ENCODE measurements at regions not wholly inside any gene's neighbourhood (a gene's known extent, or its start where the extent isn't known, plus 50 kb on each side); places are given as distances from the start of the nearest gene placed in this dataset.
A peak's percentile ranks its signal among the peaks of the same experiment; 100 is the strongest.

DNA sequence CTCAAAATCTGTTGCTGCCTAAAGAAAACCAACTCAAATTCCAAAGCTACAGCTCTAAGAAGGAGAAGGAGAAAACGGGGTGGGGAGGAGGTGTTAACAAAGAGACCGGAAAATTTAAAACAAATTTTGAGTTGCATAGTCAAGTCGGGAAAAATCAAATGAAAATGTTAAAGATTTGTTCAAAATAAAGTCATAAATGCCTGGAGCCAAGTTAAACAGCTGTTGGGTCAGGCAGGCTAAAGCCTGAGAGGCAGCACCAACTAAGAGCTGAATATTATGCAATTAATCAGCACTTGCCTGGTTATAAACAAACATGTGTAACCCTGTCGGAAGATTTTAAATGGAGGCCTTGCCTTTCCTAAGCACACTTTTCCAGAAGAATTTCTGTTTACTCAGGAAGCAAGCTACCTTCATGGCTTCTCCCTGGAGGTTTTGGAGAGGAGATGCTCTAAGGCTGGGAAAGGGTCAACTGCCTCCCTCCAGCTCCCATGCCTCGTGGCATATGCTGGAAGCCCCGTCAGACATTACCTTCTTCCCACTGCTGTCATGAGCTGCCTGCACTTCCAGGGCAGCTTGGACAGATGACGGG, 270.5 kb downstream of the DMRT2 start:
- DNase-seq, result no peak
- H3K27me3 Mint-ChIP-seq, result no peaks in the 10 kb centered on the region
- H3K4me3 Mint-ChIP-seq, result no peak overlapping the region
- no peaks in the 10 kb centered on the region for H3K36me3 Mint-ChIP-seq
- ChIA-PET POLR2A (no interaction called here), CTCF (no interaction called here)
- H3K4me1 Mint-ChIP-seq (ENCODE audit: low read depth), result no peaks in the 10 kb centered on the region
- H3K27ac Mint-ChIP-seq, result no peak overlapping the region
- H3K9me3 Mint-ChIP-seq, result peaks cover 8% of the 10 kb centered on the region
- intact Hi-C loops (cut with micrococcal nuclease), result no loop called here

DNA sequence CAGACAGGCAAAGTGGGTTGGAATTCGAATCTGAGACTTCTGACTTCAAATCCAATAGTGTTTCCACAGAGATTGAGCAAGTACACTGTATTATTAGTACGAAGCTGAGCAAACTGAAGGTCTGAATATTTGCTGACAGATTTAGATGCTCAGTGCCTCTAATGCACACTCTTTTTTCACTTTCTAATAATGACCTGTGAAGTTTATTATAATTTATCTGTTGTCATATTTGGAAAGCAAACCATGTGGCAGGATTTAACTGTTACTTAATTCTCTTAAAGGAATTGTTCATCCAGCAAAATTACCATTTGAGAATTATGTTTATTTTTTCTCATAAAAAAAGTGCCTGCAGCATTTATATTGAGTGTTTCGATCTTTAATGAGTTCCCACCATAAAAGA, 277.3 kb downstream of the DMRT2 start:
- no peak for DNase-seq
- no peak overlapping the region for H3K27ac Mint-ChIP-seq
- no peaks in the 10 kb centered on the region for H3K36me3 Mint-ChIP-seq
- H3K9me3 Mint-ChIP-seq, result no peaks in the 10 kb centered on the region
- ChIA-PET CTCF (no interaction called here), POLR2A (no interaction called here)
- no peaks in the 10 kb centered on the region for H3K4me1 Mint-ChIP-seq (ENCODE audit: low read depth)
- intact Hi-C loops (cut with micrococcal nuclease), result no loop called here
- H3K4me3 Mint-ChIP-seq, result no peak overlapping the region
- H3K27me3 Mint-ChIP-seq, result no peaks in the 10 kb centered on the region

DNA sequence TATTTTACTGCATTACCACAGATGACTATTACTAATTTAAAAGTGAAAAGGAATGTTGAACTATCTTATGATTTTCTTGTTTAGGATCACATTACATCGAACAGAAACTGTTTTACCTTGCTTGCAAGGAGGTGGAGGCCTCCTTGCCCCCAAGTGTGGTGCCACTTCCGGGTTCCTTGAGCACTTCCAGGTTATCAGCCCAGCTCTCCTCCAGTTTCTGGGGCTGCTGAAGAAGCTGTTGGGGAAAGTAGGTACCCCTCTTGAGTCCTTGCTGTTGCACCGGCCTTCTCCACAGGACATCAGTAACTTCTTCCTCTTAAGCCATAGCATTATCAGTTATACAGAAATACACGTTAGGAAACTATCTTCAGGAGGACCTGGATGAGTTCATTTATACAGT, 278.2 kb downstream of the DMRT2 start:
- CTCF ChIA-PET, result no interaction called here
- H3K4me1 Mint-ChIP-seq (ENCODE audit: low read depth), result no peaks in the 10 kb centered on the region
- intact Hi-C loops (cut with micrococcal nuclease), result no loop called here
- H3K4me3 Mint-ChIP-seq, result no peak overlapping the region
- H3K27ac Mint-ChIP-seq, result no peak overlapping the region
- no peaks in the 10 kb centered on the region for H3K9me3 Mint-ChIP-seq
- no peak for DNase-seq
- H3K27me3 Mint-ChIP-seq, result no peaks in the 10 kb centered on the region
- POLR2A ChIA-PET, result no interaction called here
- H3K36me3 Mint-ChIP-seq, result no peaks in the 10 kb centered on the region

DNA sequence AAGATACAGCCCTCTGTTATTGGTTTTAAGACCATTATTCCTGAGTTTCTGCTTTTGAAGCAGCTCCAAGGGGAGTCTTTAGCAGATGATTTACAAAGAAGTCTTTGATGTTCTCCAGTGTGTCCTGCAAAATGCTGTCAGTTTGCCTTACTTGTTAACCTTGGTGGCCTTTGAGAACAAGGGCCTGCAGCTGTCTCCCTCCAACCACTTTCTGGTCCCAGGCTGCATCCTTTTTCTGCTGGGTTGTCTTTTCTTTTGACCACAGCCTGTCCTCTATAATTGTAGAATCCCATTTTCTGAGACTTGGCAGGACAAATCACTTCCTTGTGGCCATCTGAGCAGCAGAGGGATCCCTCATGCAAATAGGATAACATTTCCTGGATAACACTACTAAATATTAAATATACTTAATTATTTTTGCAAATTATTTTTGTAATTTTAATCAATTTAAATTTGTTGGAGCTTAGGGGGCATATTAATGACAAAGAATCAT, 281.4 kb downstream of the DMRT2 start:
- H3K9me3 Mint-ChIP-seq, result no peaks in the 10 kb centered on the region
- POLR2A ChIA-PET, result no interaction called here

DNA sequence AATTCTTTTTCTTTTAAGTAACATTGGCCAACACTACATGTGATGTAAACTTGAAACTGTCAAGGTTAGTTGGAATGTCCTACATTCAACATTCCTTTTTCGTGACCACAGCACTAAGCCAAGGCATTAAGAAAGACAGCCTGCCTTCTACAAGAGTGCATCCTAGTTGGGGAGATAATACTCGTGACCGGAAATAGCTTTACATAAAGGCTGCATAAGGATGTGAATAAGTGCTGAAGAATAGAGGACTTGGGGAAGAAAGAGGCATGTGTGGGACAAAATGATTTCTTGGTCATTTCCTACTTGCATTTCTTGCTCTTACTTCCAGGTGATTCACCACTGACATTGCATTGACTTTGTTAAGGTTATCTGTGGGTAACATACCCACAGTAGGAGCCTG, 282.0 kb downstream of the DMRT2 start:
- no peak for DNase-seq
- Mint-ChIP-seq H3K9me3 (no peaks in the 10 kb centered on the region), H3K36me3 (no peaks in the 10 kb centered on the region), H3K4me1 (ENCODE audit: low read depth) (no peaks in the 10 kb centered on the region), H3K27me3 (no peaks in the 10 kb centered on the region), H3K4me3 (no peak overlapping the region), H3K27ac (no peak overlapping the region)
- ChIA-PET POLR2A (no interaction called here), CTCF (no interaction called here)
- intact Hi-C loops (cut with micrococcal nuclease), result no loop called here

More for the DNA sequence above, 281.4 kb downstream of the DMRT2 start:
- CTCF ChIA-PET, result no interaction called here
- Mint-ChIP-seq H3K27me3 (no peaks in the 10 kb centered on the region), H3K36me3 (no peaks in the 10 kb centered on the region), H3K27ac (no peak overlapping the region), H3K4me1 (ENCODE audit: low read depth) (no peaks in the 10 kb centered on the region), H3K4me3 (no peak overlapping the region)
- no peak for DNase-seq
- intact Hi-C loops (cut with micrococcal nuclease), result no loop called here

DNA sequence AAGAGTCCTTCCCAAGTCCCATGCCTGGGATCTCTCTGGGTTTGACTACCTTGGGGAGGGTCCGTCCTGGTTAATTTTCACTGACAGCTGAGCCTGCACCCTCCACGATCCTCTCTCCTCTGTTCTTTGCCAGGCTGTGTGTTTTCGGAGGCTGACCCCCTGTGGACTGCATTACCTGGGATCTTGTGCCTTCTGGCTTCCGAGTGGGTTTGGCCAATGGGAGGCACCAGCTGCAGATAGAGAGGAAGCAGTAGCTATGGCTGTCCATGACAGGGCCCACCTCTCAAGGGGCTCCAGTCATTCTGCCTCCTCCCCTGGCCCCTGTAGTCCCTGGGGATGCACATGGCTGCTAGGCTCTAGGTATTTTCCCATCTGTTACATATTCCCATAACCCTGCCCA, 285.0 kb downstream of the DMRT2 start:
- Mint-ChIP-seq H3K4me3 (no peak overlapping the region), H3K27ac (no peak overlapping the region), H3K27me3 (no peaks in the 10 kb centered on the region), H3K9me3 (no peaks in the 10 kb centered on the region), H3K4me1 (ENCODE audit: low read depth) (no peaks in the 10 kb centered on the region), H3K36me3 (no peaks in the 10 kb centered on the region)
- no peak for DNase-seq
- ChIA-PET CTCF (no interaction called here), POLR2A (no interaction called here)
- intact Hi-C loops (cut with micrococcal nuclease), result no loop called here

DNA sequence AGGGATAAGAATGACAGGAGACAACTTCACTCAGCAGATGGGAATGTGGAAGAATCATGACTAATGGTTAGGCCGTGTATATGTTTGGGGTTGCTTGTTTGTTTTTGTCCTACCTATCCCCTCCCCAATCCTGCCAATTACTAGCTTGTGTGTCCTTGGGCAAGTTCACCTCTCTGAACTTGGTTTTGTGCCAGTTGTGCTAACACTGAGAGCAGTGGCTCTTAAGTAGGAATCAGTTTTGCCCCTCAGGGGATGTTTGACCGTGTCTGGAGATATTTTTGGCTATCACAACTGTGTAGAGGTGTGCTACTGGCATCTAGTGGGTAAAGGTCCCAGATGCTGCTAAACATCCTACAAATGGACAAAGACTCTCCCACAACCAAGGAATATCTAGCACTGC, 287.0 kb downstream of the DMRT2 start:
- Mint-ChIP-seq H3K9me3 (no peaks in the 10 kb centered on the region), H3K4me1 (ENCODE audit: low read depth) (no peaks in the 10 kb centered on the region), H3K36me3 (no peaks in the 10 kb centered on the region), H3K27ac (no peak overlapping the region), H3K27me3 (peaks cover 3% of the 10 kb centered on the region), H3K4me3 (no peak overlapping the region)
- POLR2A ChIA-PET, result no interaction called here
- CTCF ChIA-PET, result no interaction called here
- intact Hi-C loops (cut with micrococcal nuclease), result no loop called here
- no peak for DNase-seq

DNA sequence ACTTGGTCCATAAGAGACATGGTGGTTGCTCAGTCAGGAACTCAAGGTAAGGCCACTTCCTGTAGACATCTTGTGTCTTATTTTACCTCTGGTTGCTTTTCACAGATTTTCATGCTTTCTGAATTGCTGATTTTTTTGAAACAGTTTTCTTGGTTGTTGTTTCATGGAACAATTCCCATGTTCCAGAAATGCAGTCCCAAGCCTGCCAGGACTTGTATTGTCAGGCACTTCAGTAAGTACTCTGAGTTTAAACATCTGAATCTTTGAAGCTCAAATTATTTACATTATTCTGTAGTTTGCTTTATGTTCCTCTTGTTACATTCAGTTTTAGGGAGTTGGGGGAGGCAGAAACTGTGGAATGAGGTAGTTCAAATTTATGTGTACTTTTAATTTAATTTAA, 290.2 kb downstream of the DMRT2 start:
- Mint-ChIP-seq H3K36me3 (no peaks in the 10 kb centered on the region), H3K9me3 (no peaks in the 10 kb centered on the region), H3K4me3 (no peak overlapping the region), H3K27ac (no peak overlapping the region), H3K4me1 (ENCODE audit: low read depth) (no peaks in the 10 kb centered on the region), H3K27me3 (peaks cover 3% of the 10 kb centered on the region)
- intact Hi-C loops (cut with micrococcal nuclease), result no loop called here
- no peak for DNase-seq
- POLR2A ChIA-PET, result no interaction called here
- CTCF ChIA-PET, result no interaction called here

DNA sequence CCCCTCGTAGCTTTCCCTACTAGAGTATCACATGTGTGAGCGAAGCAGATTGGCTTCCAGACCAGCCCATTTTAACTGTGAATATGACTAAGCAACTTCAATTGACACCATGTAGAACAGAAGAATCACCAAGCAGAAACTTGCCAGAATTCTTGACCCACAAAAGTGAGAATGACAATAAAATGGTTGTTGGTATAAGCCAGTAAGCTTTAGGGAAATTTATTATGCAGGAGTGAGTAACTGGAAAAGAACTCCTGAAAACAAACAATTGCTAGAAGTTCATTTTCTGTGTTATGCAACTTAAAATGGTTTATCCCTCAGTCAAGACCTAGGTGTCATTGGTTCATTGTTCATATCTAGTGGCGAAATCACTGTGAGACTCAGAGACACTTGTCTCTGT, 303.1 kb downstream of the DMRT2 start:
- CTCF ChIA-PET, result no interaction called here
- H3K9me3 Mint-ChIP-seq, result no peaks in the 10 kb centered on the region
- no peak for DNase-seq
- H3K27ac Mint-ChIP-seq, result no peak overlapping the region
- H3K36me3 Mint-ChIP-seq, result no peaks in the 10 kb centered on the region
- intact Hi-C loops (cut with micrococcal nuclease), result no loop called here
- H3K27me3 Mint-ChIP-seq, result no peaks in the 10 kb centered on the region
- H3K4me1 Mint-ChIP-seq (ENCODE audit: low read depth), result no peaks in the 10 kb centered on the region
- H3K4me3 Mint-ChIP-seq, result no peak overlapping the region
- POLR2A ChIA-PET, result no interaction called here

DNA sequence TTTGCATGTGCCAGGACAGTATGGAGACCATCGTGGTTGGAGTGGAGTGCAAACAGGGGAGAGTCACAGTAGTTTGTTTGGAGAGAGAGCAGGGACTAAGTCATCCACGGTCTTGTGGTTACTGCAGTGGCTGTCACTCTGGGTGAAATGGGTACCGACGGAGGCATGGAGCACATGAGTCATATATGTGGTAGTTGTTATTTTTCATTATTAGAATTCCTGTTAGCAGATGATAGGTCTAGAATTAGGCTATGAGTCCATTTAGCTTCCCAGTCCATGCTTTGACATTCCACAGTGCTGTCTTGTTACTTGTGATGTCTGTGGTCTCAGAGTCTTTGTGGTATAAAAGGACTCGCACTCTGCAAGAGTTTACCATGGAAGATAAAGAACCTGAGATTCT, 303.9 kb downstream of the DMRT2 start:
- H3K4me3 Mint-ChIP-seq, result no peak overlapping the region
- no peaks in the 10 kb centered on the region for H3K4me1 Mint-ChIP-seq (ENCODE audit: low read depth)
- H3K27me3 Mint-ChIP-seq, result no peaks in the 10 kb centered on the region
- no peaks in the 10 kb centered on the region for H3K36me3 Mint-ChIP-seq
- intact Hi-C loops (cut with micrococcal nuclease), result no loop called here
- ChIA-PET CTCF (no interaction called here), POLR2A (no interaction called here)
- DNase-seq, result no peak
- no peaks in the 10 kb centered on the region for H3K9me3 Mint-ChIP-seq
- no peak overlapping the region for H3K27ac Mint-ChIP-seq

DNA sequence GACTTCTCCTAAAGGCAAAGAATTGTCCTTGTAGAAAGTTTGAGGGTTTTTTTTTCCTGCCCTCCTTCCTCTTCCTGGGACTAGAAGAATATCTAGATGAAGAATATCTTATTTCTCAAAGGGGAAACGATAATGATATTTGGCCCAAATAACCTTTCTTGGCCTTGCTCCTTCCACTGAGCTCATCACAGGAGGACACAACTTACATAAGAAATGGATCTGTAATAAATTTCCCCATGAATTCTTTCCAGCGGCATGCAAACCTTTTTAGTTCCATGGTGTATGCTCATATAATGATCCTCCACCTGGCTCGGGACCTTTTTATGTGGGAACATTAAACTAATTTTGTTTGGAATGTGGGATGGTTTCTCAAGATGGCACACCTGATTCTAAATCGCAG, 304.4 kb downstream of the DMRT2 start:
- H3K36me3 Mint-ChIP-seq, result no peaks in the 10 kb centered on the region
- ChIA-PET CTCF (no interaction called here), POLR2A (no interaction called here)
- H3K27me3 Mint-ChIP-seq, result no peaks in the 10 kb centered on the region
- intact Hi-C loops (cut with micrococcal nuclease), result no loop called here
- no peak overlapping the region for H3K4me3 Mint-ChIP-seq
- no peak overlapping the region for H3K27ac Mint-ChIP-seq
- DNase-seq, result no peak
- H3K4me1 Mint-ChIP-seq (ENCODE audit: low read depth), result no peaks in the 10 kb centered on the region
- no peaks in the 10 kb centered on the region for H3K9me3 Mint-ChIP-seq

DNA sequence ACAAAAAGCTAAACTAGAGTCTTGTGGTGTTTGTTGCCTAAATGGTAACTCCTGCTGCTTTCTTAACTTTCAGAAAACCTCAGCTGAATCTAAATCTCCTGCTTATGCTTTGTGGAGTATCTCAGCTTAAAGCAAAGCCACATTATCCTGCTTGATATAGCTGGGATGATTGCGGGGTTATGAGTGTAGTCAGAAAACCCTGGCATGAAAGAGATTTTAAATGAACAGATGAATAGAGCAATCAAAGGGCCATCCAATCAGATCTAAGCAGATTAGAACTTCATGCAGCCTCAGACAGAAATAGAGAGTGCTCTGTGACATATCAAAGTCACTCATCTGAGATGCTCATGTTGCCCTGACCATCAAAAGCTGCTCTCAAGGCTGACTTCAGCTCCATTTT, 305.5 kb downstream of the DMRT2 start:
- intact Hi-C loops (cut with micrococcal nuclease), result no loop called here
- no peaks in the 10 kb centered on the region for H3K36me3 Mint-ChIP-seq
- POLR2A ChIA-PET, result no interaction called here

DNA sequence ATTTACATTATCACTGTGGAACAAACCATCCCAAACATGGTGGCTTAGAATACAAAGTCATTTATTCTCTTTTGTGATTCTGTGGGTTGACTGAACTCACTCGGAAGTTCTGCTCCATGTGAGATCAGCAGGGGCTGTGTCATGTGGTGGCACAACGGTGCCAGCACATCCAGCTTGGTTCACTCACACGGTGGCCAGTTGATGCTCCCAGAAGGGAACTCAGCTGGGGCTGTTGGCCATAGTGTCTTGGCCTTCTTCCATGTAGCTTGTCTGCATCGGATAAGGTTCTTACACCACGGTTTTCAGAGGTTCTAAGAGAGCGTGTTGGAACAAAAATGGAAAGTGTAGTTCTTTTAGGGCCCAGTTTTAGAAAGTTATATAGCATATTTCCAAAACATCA, 312.7 kb downstream of the DMRT2 start:
- H3K36me3 Mint-ChIP-seq, result no peaks in the 10 kb centered on the region
- no peak overlapping the region for H3K4me3 Mint-ChIP-seq
- H3K27ac Mint-ChIP-seq, result no peak overlapping the region
- ChIA-PET CTCF (no interaction called here), POLR2A (no interaction called here)
- no peaks in the 10 kb centered on the region for H3K27me3 Mint-ChIP-seq
- peaks cover 10% of the 10 kb centered on the region for H3K4me1 Mint-ChIP-seq (ENCODE audit: low read depth)
- no peaks in the 10 kb centered on the region for H3K9me3 Mint-ChIP-seq
- intact Hi-C loops (cut with micrococcal nuclease), result no loop called here
- DNase-seq, result no peak

More for the DNA sequence above, 305.5 kb downstream of the DMRT2 start:
- Mint-ChIP-seq H3K4me3 (no peak overlapping the region), H3K4me1 (ENCODE audit: low read depth) (no peaks in the 10 kb centered on the region), H3K27ac (no peak overlapping the region), H3K9me3 (no peaks in the 10 kb centered on the region), H3K27me3 (no peaks in the 10 kb centered on the region)
- CTCF ChIA-PET, result no interaction called here
- no peak for DNase-seq

DNA sequence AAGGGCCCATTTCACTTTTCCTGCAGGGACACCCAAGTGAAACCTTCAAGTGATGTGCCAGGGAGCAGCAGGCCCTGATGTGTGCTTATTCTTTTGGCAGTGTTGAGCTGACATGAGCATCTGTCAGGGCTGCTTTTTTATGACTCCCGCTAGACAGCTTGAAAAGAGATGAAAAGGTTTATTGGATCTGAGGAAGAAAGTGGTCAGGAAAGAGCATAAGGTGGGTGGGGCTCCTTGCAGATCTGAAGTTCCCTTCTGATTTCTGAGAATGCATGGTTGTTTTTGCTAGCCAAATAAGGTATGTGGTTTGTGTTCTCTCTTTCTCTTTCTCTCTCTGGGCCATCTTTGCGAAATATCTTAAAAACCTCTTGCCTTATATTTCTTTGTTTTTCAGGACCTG, 316.1 kb downstream of the DMRT2 start:
- Mint-ChIP-seq H3K27ac (no peak overlapping the region), H3K9me3 (no peaks in the 10 kb centered on the region), H3K4me3 (no peak overlapping the region), H3K36me3 (no peaks in the 10 kb centered on the region), H3K4me1 (ENCODE audit: low read depth) (peaks cover 10% of the 10 kb centered on the region), H3K27me3 (no peaks in the 10 kb centered on the region)
- peak; percentile 9 for DNase-seq
- intact Hi-C loops (cut with micrococcal nuclease), result no loop called here
- ChIA-PET POLR2A (no interaction called here), CTCF (no interaction called here)

Data from activated CD4-positive, alpha-beta memory T cell treated with anti-CD3 and anti-CD28 coated beads for 36 hours (primary cell).